Endodermal cell (in vitro differentiated cells): ENCODE measurements at regions not wholly inside any gene's neighbourhood (a gene's known extent, or its start where the extent isn't known, plus 50 kb on each side); places are given as distances from the start of the nearest gene placed in this dataset.

ENCODE experiments used
- DNase-seq: peaks from one replicate; pipeline ENCODE4 v3.0.0-alpha.2; 2017
- H3K27ac ChIP-seq: 2 replicates; pipeline ENCODE4 v1.5.1; 2013; ENCODE audit warnings: mild to moderate bottlenecking, low read depth, low read length, moderate library complexity
- H3K27me3 ChIP-seq: 2 replicates; pipeline ENCODE4 v1.6.1; 2013; ENCODE audit warnings: mild to moderate bottlenecking, low read length, moderate library complexity; ENCODE audit not compliant: insufficient read depth, control insufficient read depth, poor library complexity, severe bottlenecking
- H3K36me3 ChIP-seq: 2 replicates; pipeline ENCODE4 v1.7.0; 2013; ENCODE audit warnings: mild to moderate bottlenecking, low read length, moderate library complexity; ENCODE audit not compliant: control insufficient read depth, insufficient read depth
- H3K4me1 ChIP-seq: one replicate; pipeline ENCODE4 v1.7.0; 2013; ENCODE audit warnings: low read length; ENCODE audit not compliant: control insufficient read depth, insufficient read depth
- H3K4me3 ChIP-seq: 2 replicates; pipeline ENCODE4 v1.5.1; 2013; ENCODE audit warnings: mild to moderate bottlenecking, low read length, moderate library complexity
- H3K9ac ChIP-seq: 2 replicates; pipeline ENCODE4 v1.6.1; 2013; ENCODE audit warnings: mild to moderate bottlenecking, low read length, moderate library complexity; ENCODE audit not compliant: poor library complexity, severe bottlenecking; ENCODE audit errors: extremely low read depth
- H3K9me3 ChIP-seq: 2 replicates; pipeline ENCODE4 v1.6.1; 2013; ENCODE audit warnings: mild to moderate bottlenecking, low read length, moderate library complexity; ENCODE audit not compliant: control insufficient read depth
- H3K27ac Mint-ChIP-seq: 2 replicates; pipeline ENCODE4 v1.8.0; 2020; ENCODE audit warnings: mixed read lengths
- H3K27me3 Mint-ChIP-seq: 2 replicates; pipeline ENCODE4 v1.8.0; 2021; ENCODE audit warnings: mild to moderate bottlenecking, mixed read lengths; ENCODE audit not compliant: insufficient read depth
- H3K36me3 Mint-ChIP-seq: 2 replicates; pipeline ENCODE4 v1.8.0; 2020; ENCODE audit warnings: low read depth, mixed read lengths
- H3K4me1 Mint-ChIP-seq: 2 replicates; pipeline ENCODE4 v1.8.0; 2020; ENCODE audit warnings: mixed read lengths
- H3K4me3 Mint-ChIP-seq: 2 replicates; pipeline ENCODE4 v1.8.0; 2020; ENCODE audit warnings: mild to moderate bottlenecking, moderate library complexity, mixed read lengths
- H3K9me3 Mint-ChIP-seq: 2 replicates; pipeline ENCODE4 v1.8.0; 2020; ENCODE audit warnings: mild to moderate bottlenecking, mixed read lengths
- CTCF ChIP-seq: fragments of 200-600 bp; sonication (generic); conservative IDR thresholded peaks from 2 replicates; pipeline ENCODE4 v1.5.0; 2021; ENCODE audit warnings: antibody characterized with exemption, mild to moderate bottlenecking
- WGBS, 2 experiments: methylation state at CpG; one replicate each; pipeline versions ENCODE4 v1.1.5 to v1.1.7; 2013; ENCODE audit warnings: missing lambda C conversion rate in 2 of 2, mixed read lengths in 1 of 2; ENCODE audit not compliant: insufficient coverage in 1 of 2, insufficient read length in 1 of 2; 5-methylcytosine and 5-hydroxymethylcytosine counted together

DNA sequence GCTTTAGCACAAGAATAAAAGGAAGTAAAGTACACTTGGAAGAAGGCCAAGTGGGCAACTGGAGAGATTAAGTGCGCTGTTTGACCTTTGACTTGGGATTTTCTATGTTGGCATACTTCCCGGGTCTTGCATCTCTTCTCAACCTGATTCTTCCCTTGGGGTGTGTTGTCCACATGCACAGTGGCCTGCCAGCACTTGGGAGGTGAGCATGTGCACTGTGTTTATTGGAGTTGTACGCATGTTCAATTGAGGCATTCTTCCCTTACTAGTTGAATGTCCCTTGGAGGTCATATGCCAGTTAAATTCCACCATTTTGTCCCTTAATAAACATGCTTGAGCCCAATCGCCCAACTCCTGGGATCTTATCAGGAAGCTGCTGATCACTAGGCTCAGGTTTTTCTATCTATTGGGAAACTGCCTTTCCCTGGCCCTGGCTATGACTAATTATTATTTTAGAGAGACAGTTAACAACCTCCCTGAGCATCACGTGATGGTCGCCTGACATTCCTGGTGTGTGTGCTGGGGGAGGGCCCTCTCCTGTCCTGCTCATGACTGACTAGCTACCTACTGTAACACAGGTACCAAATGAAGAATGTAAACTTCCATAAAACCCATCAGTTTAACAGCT lies 62.5 kb upstream of the RAPGEF4 start:
- H3K27ac ChIP-seq = no peak overlapping the region
- H3K36me3 ChIP-seq = no peaks in the 10 kb centered on the region
- no peak for TF ChIP-seq CTCF
- Mint-ChIP-seq H3K4me3 (no peak overlapping the region), H3K36me3 (no peaks in the 10 kb centered on the region), H3K27ac (no peak overlapping the region), H3K27me3 (peaks cover 20% of the 10 kb centered on the region), H3K9me3 (no peaks in the 10 kb centered on the region), H3K4me1 (no peaks in the 10 kb centered on the region)
- no peak overlapping the region for H3K9ac ChIP-seq
- peaks cover 6% of the 10 kb centered on the region for H3K9me3 ChIP-seq
- H3K4me3 ChIP-seq = no peak overlapping the region
- no peak for DNase-seq
- H3K4me1 ChIP-seq = no peaks in the 10 kb centered on the region
- no peaks in the 10 kb centered on the region for H3K27me3 ChIP-seq
- WGBS, 2 experiments = 65 to 80% methylated on average over 4 to 6 of the region's 6 CpGs

DNA sequence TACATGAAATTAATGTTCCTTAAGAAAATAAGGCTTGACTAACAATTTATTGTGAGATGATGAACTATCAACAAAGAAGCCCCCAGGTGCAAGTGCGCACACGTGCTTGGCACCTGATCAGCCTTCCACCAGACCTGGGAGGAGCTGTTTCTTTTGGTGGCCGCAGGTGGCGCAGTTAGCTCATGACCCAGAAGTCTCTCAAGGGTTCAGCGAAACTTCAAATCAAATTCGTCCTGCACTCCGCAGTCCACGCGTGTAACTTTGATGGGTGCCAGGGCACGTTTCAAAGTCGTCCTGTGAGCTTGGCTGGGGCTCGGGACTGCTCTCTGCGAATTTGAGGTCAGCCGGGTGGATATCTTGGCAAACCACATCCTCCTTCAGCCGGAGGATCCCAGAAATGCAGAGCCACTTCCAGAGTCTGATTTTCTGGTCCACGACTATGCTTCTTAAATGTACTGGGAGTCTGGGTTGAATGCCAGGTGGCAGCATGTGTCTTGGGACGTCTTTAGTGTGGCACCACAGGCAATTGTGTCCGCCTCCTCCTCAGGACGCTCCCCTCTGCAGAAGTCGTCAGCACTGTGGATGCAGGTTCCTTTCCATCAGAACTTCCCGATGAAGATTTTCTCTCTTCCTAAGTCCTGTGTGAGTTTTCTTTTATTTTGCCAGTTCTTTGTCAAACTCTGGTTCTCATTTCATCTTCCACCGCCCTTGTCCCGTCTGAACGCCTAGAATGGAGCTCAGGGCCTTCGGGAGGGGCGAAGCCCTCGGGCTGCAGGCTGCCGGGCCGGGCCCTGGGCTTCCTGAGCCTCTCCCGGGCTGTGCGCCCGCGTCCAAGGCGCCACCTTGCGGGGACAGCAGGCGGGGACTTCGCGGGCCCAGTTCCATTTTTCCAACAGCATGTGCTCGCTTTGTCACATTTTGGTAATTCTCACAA lies 61.3 kb upstream of the RAPGEF4 start:
- Mint-ChIP-seq H3K27ac (no peak overlapping the region), H3K4me1 (no peaks in the 10 kb centered on the region), H3K9me3 (no peaks in the 10 kb centered on the region), H3K36me3 (no peaks in the 10 kb centered on the region), H3K4me3 (no peak overlapping the region), H3K27me3 (peaks cover 20% of the 10 kb centered on the region)
- WGBS, 2 experiments = 67 to 74% methylated on average over 29 to 39 of the region's 39 CpGs
- peak; percentile 93 for TF ChIP-seq CTCF
- Histone ChIP-seq H3K9me3 (peaks cover 6% of the 10 kb centered on the region), H3K4me1 (no peaks in the 10 kb centered on the region), H3K27ac (no peak overlapping the region), H3K36me3 (no peaks in the 10 kb centered on the region), H3K27me3 (no peaks in the 10 kb centered on the region), H3K9ac (no peak overlapping the region), H3K4me3 (no peak overlapping the region)
- peak; percentile 90 for DNase-seq

GRCh38 chr2:172674968-172675303 lies 60.7 kb upstream of the RAPGEF4 start:
- Histone ChIP-seq H3K27me3 (no peaks in the 10 kb centered on the region), H3K9me3 (peaks cover 6% of the 10 kb centered on the region), H3K4me1 (no peaks in the 10 kb centered on the region), H3K27ac (no peak overlapping the region), H3K4me3 (no peak overlapping the region), H3K36me3 (no peaks in the 10 kb centered on the region), H3K9ac (no peak overlapping the region)
- Mint-ChIP-seq H3K27ac (no peak overlapping the region), H3K9me3 (no peaks in the 10 kb centered on the region), H3K4me3 (no peak overlapping the region), H3K36me3 (no peaks in the 10 kb centered on the region), H3K27me3 (peaks cover 20% of the 10 kb centered on the region), H3K4me1 (no peaks in the 10 kb centered on the region)
- 72 to 83% methylated on average over 2 to 3 of the region's 3 CpGs for WGBS, 2 experiments
- no peak for DNase-seq
- TF ChIP-seq CTCF = peak; percentile 20
